Heart right ventricle (tissue), 16 donors: ENCODE measurements at regions not wholly inside any gene's neighbourhood (a gene's known extent, or its start where the extent isn't known, plus 50 kb on each side); places are given as distances from the start of the nearest gene placed in this dataset.

Experiments used
- ATAC-seq, 8 donors: fragments of 200-7000 bp; cut with Tn5 transposase; one replicate each; pipeline ENCODE4 v1.9.1; 2020; ENCODE audit warnings: mild to moderate bottlenecking in 8 of 8, moderate library complexity in 8 of 8, moderate number of reproducible peaks in 1 of 8
- DNase-seq, 2 donors: peaks; one replicate each; pipeline ENCODE4 v3.0.0-alpha.2; 2020
- H3K27ac ChIP-seq, 10 donors: fragments of 200-600 bp; sonication (generic) in 2 of 10; one replicate each; pipeline versions ENCODE4 v1.5.0 to v1.8.0; 2020 to 2022; ENCODE audit warnings: mild to moderate bottlenecking in 3 of 10
- H3K27me3 ChIP-seq, 7 donors: fragments of 200-600 bp; one replicate each; pipeline ENCODE4 v1.8.0; 2021 to 2022; ENCODE audit warnings: mild to moderate bottlenecking in 2 of 7
- H3K36me3 ChIP-seq, 9 donors: fragments of 200-600 bp; sonication (generic) in 1 of 9; one replicate each; pipeline versions ENCODE4 v1.5.0 to v1.8.0; 2020 to 2022; ENCODE audit warnings: mild to moderate bottlenecking in 2 of 9
- H3K4me1 ChIP-seq, 9 donors: fragments of 200-600 bp; sonication (generic) in 1 of 9; one replicate each; pipeline versions ENCODE4 v1.5.0 to v1.8.0; 2020 to 2022; ENCODE audit warnings: mild to moderate bottlenecking in 4 of 9
- H3K4me3 ChIP-seq, 10 donors: fragments of 200-600 bp; sonication (generic) in 2 of 10; one replicate each; pipeline versions ENCODE4 v1.5.0 to v1.8.0; 2020 to 2022; ENCODE audit warnings: mild to moderate bottlenecking in 7 of 10, moderate library complexity in 2 of 10
- H3K9me3 ChIP-seq, 11 donors: fragments of 200-600 bp in 10 of 11; sonication (generic) in 2 of 11; one replicate each; pipeline versions ENCODE4 v1.5.0 to v1.8.0; 2013 to 2022; ENCODE audit warnings: mild to moderate bottlenecking in 2 of 11, control low read depth in 1 of 11, moderate library complexity in 1 of 11
- CTCF ChIP-seq, 9 donors: fragments of 200-600 bp; sonication (generic) in 2 of 9; IDR thresholded peaks; one replicate each; pipeline versions ENCODE4 v1.5.0 to v1.8.0; 2021 to 2022; ENCODE audit warnings: antibody characterized with exemption in 9 of 9, mild to moderate bottlenecking in 5 of 9, moderate library complexity in 1 of 9
- WGBS, 2 donors: extraction: QIAGEN DNeasy Blood & Tissue Kit; methylation state at CpG; one replicate each; pipeline ENCODE4 v1.1.7; 2013; ENCODE audit warnings: inconsistent platforms in 1 of 2; 5-methylcytosine and 5-hydroxymethylcytosine counted together
- intact Hi-C, 10 donors: fragments of 100-400 bp; cut with DNase I; formaldehyde crosslinking; loops; one replicate each; pipeline versions ENCODE4 v1.11.1 to v1.14.2; 2022
- donor health status: Arrhythmogenic right ventricular cardiomyopathy.
- donor health status: ischemic (EF 13 %, LVEDD 7.1; RV severe dilation, severe dysfunction).
- donor health status: healthy with polysubstance abuse.
- donor health status: DM: no; HTN: yes; CAD: no.
- donor health status: DM: no; HTN: no; CAD: no.
- donor health status: ischemic (EF 25% LVEDD 6.9; RV normal size, moderate dysfunction).
- donor health status: ischemic (EF 25% LVEDD 5.7; RV mildly dilated, moderate dysfunction).
- donor health status: healthy.
- donor health status: DM: yes; HTN: yes; CAD: no.
- donor health status: Ischemic cardiomyopathy.
- donor health status: ischemic (EF 35%, LVEDD 5.7; RV mildly dilated, moderate dysfunction).
- donor health status: nonischemic (EF 11% LVEDD 7.7; RV severe dilation, severe dysfunction).
- donor health status: DM: yes; HTN: yes; CAD: no.
- donor health status: PGD.
- donor health status: ischemic (EF 29% LVEDD 5.4; RV normal size, mild dysfunction).
- donor health status: nonischemic (EF 23%, LVEDD 6.1; RV moderate dilation, normal function).

- H3K4me1 ChIP-seq, result no peaks in the 10 kb centered on the region
- H3K27ac ChIP-seq, result no peak overlapping the region
- H3K36me3 ChIP-seq, result no peaks in the 10 kb centered on the region
- WGBS, 2 donors, result 71 to 76% methylated on average over 3 of the region's 3 CpGs
- no peak overlapping the region for H3K4me3 ChIP-seq
- ATAC-seq (no peak), DNase-seq (no peak)
- no peak for TF ChIP-seq CTCF (IDR thresholded peaks at IDR 0.05)
- intact Hi-C loops, result no loop called here
- no peaks in the 10 kb centered on the region for H3K27me3 ChIP-seq
- no peaks in the 10 kb centered on the region for H3K9me3 ChIP-seq
Measured at GRCh38 chr3:87765256-87765655, 293.5 kb downstream of the CGGBP1 start.

- Histone ChIP-seq H3K36me3 (no peaks in the 10 kb centered on the region), H3K4me1 (no peaks in the 10 kb centered on the region), H3K27me3 (no peaks in the 10 kb centered on the region), H3K4me3 (no peak overlapping the region), H3K27ac (no peak overlapping the region), H3K9me3 (no peaks in the 10 kb centered on the region)
- WGBS, 2 donors, result 91 to 92% methylated on average over 17 of the region's 17 CpGs
- no peak for DNase-seq
- no peak for ATAC-seq
- intact Hi-C loops, result no loop called here
- no peak for TF ChIP-seq CTCF (IDR thresholded peaks at IDR 0.05)
Measured at GRCh38 chr3:87761795-87762194, 297.0 kb downstream of the CGGBP1 start.

- Histone ChIP-seq H3K4me3 (no peak overlapping the region), H3K27me3 (no peaks in the 10 kb centered on the region), H3K27ac (no peak overlapping the region), H3K9me3 (peaks cover 0 to under 1% (median 0%) of the 10 kb centered on the region in 11 donors), H3K4me1 (no peaks in the 10 kb centered on the region), H3K36me3 (no peaks in the 10 kb centered on the region)
- 85 to 93% methylated on average over 11 of the region's 11 CpGs for WGBS, 2 donors
- ATAC-seq (no peak), DNase-seq (no peak)
- TF ChIP-seq CTCF (IDR thresholded peaks at IDR 0.05), result no peak
- intact Hi-C loops, result no loop called here
Measured at GRCh38 chr3:87761341-87761740, 297.5 kb downstream of the CGGBP1 start.

- Histone ChIP-seq H3K27me3 (no peaks in the 10 kb centered on the region), H3K4me1 (no peaks in the 10 kb centered on the region), H3K4me3 (no peak overlapping the region), H3K9me3 (peaks cover 0 to 13% (median 0%) of the 10 kb centered on the region in 11 donors), H3K27ac (no peak overlapping the region), H3K36me3 (no peaks in the 10 kb centered on the region)
- 38 to 54% methylated on average over 1 of the region's 1 CpG for WGBS, 2 donors
- no peak for ATAC-seq
- intact Hi-C loops, result no loop called here
- no peak for TF ChIP-seq CTCF (IDR thresholded peaks at IDR 0.05)
- no peak for DNase-seq
Measured at GRCh38 chr3:87756616-87757015, 302.2 kb downstream of the CGGBP1 start.

GRCh38 chr3:87755852-87756251 is 303.0 kb downstream of the CGGBP1 start:
- no peak for DNase-seq
- Histone ChIP-seq H3K4me3 (no peak overlapping the region), H3K36me3 (no peaks in the 10 kb centered on the region), H3K27me3 (no peaks in the 10 kb centered on the region), H3K4me1 (no peaks in the 10 kb centered on the region), H3K27ac (no peak overlapping the region), H3K9me3 (peaks cover 0 to 13% (median 0%) of the 10 kb centered on the region in 11 donors)
- intact Hi-C loops, result no loop called here
- no peak for TF ChIP-seq CTCF (IDR thresholded peaks at IDR 0.05)
- no peak for ATAC-seq
